Breast epithelium (tissue), 3 donors: ENCODE measurements at regions not wholly inside any gene's neighbourhood (a gene's known extent, or its start where the extent isn't known, plus 50 kb on each side); places are given as distances from the start of the nearest gene placed in this dataset.

Source experiments
- CTCF ChIP-seq, 3 donors: fragments of 450-650 bp; IDR thresholded peaks; one replicate each; pipeline ENCODE4 v1.5.1; 2016 to 2017; ENCODE audit warnings: antibody characterized with exemption in 3 of 3, mild to moderate bottlenecking in 3 of 3, moderate library complexity in 3 of 3
- POLR2A ChIP-seq: fragments of 450-650 bp; IDR thresholded peaks from one replicate; pipeline ENCODE4 v1.6.1; 2016; ENCODE audit warnings: antibody characterized with exemption, mild to moderate bottlenecking, moderate library complexity
- POLR2AphosphoS5 ChIP-seq, 3 donors: sonication (generic); formaldehyde crosslinking; IDR thresholded peaks; one replicate each; pipeline ENCODE4 v1.6.1; 2017; ENCODE audit warnings: antibody characterized with exemption in 3 of 3

GRCh38 chr3:64971602-64972001 lies 283.8 kb upstream of the ADAMTS9 start:
- TF ChIP-seq CTCF (IDR thresholded peaks at IDR 0.05) (no peak), POLR2AphosphoS5 (IDR thresholded peaks at IDR 0.05) (no peak), POLR2A (no peak)
